NCI-H146 (cell line): ENCODE measurements at regions not wholly inside any gene's neighbourhood (a gene's known extent, or its start where the extent isn't known, plus 50 kb on each side); places are given as distances from the start of the nearest gene placed in this dataset.

ENCODE experiments used
- DNase-seq: peaks from one replicate; lab custom pipeline; 2025; lab: John Stamatoyannopoulos, UW

- no peak for DNase-seq
Observed at GRCh38 chr12:88310666-88311065, 168.6 kb downstream of the TMTC3 start.

DNA sequence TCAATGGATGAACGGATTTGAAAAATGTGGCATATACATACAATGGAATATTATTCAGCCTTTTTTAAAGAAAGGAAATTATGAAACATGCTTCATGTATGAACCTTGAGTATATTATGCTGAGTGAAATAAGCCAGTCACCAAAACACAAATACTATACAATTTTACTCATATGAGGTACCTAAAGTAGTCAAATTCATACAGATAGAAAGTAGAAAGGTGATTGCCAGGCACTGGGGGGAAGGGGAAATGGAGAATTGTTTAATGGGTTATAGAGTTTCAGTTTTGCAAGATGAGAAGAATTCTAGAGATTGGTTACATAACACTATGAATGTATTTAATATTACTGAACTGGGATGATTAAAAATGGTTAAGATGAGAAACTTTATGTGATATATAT is 171.4 kb downstream of the TMTC3 start:
- no peak for DNase-seq

DNA sequence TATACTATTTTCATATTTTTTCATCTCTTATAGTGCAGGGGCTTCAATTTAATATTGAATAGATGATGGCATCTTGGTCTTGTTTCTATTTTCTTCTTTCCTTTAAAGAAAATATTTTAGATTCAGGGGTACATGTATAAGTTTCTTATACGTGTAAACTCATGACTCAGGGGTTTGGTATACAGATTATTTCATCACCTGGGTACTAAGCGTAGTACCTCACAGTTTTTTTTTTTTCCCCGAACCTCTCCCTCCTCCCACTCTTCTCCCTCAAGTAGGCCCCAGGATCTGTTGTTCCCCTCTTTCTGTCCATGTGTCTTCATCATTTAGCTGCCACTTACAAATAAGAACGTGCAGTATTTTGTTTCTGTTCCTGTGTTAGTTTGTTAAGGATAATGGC is 172.6 kb downstream of the TMTC3 start:
- no peak for DNase-seq

GRCh38 chr12:88318726-88319125 is 176.6 kb downstream of the TMTC3 start:
- no peak for DNase-seq

DNA sequence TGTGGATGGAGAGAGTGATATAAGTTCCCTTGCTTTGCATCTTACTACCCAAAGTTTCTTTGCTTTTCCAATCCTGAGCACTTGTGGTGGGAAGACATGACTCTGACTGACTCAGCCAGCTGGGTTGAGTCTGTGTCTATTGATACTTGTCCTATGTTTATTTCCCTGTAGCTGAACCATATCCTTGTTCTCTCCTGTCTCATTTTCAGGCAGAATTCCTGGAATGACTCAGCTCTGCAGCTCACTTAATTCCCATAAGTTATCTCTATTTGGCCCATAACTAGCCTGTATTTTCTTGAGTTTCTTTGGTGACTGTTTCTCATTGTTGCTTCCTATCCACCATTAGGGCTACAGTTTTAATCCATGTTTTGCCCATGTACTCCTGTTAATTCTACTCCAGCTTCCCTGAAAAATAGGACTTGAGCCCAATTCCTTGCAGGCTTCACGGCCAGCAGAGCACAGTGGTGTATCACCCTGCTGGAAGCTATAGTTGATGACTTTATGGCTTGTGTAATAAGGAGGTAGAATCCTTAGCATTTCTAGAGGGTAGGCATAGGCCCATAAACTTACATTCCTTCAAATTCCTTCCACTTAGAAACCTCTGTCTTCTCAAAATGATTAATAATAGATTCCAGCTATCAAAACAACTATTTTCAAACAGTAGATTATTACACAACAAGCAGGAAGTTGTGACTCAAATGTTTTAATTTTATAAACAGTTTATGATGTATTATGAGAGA is 183.1 kb downstream of the TMTC3 start:
- no peak for DNase-seq

DNA sequence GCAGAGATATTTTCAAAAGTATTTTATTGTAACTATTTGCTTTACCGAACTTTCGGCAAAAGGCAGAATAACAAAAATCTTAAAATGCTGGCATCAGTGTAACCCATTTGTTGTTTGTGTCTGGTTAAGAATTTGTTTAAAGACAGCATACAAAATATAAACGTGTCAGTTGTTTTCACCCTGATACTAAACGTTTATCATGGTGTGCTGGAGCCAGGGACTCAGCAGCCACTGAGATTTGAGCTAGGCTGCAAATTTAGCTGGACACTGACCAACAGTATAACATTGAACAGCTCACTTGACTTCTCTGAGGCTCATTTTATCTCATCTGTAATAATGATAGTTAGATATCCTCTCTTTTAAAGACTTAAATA is 183.7 kb downstream of the TMTC3 start:
- no peak for DNase-seq

- no peak for DNase-seq
Observed at GRCh38 chr12:88327276-88327675, 185.2 kb downstream of the TMTC3 start.

DNA sequence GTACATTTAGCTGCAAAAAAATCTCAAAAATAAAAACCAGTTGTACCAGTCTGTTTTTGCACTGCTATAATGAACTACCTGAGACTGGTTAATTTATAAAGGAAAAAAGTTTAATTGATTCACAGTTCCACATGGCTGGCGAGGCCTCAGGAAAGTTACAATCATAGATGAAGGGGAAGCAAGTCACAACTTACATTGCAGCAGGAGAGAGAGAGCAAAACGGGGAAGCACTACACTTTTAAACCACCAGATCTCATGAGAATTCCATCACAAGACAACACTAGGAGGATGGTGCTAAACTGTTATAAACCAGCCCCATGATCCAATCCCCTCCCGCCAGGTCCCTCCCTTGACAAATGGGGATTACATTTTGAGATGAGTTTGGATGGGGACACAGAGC is 186.0 kb downstream of the TMTC3 start:
- no peak for DNase-seq

DNA sequence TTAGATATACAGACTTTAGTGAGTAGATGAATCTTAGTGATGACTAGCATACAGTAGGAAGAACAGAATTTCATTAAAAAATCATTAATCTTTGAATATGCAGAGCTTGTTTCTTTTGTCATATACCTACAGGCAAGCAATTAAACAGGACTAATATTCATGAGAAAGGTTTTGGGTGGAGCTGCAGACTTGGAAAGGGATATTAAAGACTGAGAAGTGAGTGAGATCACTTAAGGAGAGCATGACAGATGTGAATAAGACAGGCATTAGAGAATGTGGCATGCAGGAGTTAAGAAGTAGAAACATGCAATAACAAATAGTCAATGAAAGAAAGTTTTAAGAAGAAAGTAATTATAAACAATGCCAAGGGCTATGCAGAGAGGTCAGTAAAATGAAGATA is 187.7 kb downstream of the TMTC3 start:
- no peak for DNase-seq

DNA sequence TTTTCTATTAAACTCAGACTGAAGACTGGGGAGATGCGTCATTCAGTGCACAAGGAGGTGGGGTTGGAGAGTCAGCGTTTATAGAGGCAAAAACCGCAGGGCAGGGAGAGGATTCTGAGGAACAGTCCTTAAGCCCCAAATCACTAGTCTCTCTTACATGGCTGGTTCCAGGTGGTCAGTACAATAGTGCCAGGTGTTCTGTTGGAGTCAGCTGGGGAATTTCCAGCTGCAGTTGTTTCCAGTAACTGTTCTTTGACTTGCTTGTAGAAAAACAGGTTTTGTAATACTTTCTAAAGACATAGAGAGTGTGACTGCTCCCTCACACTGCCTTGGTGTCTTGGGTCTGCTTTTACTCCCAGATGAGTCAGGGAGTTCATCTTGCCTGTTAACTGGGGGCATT is 192.2 kb downstream of the TMTC3 start:
- DNase-seq: peak; percentile 77

DNA sequence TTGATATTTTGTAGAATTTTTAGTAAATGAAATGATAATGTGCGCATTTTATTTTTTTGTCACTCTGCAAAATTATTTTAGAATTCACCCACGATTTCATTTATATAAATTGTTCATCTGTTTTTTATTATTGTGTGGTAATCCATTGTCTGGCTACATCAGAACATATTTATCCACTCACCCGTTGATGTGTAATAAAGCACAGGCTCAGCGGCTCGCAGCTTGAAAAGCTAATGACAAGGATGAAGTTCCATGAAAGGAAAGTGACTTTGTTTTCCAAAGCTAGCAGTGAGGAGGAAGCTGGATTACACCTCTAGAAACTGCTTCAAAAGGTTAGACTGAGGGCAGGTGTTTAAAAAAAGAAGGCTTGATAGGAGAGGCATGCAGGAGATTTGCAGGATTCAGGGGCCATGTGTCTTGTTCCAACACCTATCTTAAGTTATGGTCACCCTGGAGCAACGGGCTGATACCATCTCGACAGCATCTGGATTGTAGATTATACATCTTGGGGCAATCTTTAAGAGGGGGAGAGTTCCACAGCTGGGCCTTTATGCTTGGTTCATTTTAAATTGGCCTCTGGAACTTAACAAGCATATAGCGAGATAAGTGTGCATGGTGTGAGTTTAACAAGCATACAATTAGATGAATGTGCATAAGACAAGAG is 194.1 kb downstream of the TMTC3 start:
- no peak for DNase-seq

DNA sequence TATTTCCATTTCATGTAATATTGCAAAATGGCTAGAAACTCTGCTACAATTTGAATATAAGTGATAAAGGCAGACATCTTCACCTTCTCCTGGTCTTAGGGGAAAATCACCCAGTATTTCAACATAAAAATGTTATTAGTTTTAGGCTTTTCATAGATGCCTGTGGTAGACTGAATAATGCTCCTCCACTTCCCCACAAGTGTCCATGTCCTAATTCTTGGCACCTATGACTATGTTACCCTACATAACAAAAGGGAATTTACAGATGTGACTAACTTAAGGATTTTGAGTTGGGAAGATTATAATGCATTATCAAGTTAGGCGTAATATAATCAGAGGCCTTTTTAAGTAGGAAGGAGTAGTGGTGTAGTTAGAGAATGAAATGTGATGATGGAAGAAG is 196.4 kb downstream of the TMTC3 start:
- DNase-seq: no peak

GRCh38 chr12:88339254-88339949 is 197.3 kb downstream of the TMTC3 start:
- no peak for DNase-seq

GRCh38 chr12:88339966-88340365 is 197.9 kb downstream of the TMTC3 start:
- no peak for DNase-seq

GRCh38 chr12:88342251-88342806 is 200.2 kb downstream of the TMTC3 start:
- no peak for DNase-seq

GRCh38 chr12:88351146-88351545 is 209.0 kb downstream of the TMTC3 start:
- no peak for DNase-seq

DNA sequence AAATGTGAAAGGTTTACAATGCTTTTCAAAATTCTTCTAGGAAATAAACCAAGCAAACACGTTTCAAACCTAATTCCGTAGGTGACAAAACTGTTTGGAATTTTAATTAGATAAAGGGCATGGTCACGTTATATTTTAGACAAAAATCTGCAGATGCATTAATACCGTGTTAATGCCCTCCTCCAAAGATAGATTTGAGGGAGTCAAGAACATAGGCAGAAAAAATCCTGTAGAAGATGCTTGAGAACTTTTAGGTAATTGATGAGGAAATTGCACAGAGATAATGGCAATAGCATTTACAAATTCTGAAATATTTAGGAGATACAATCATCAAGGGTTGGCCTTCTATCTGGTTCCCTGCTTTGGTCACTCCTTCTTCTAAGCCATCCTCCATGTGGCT is 212.6 kb downstream of the TMTC3 start:
- no peak for DNase-seq

GRCh38 chr12:88360343-88360742 is 218.2 kb downstream of the TMTC3 start:
- DNase-seq: no peak

GRCh38 chr12:88361493-88361892 is 218.8 kb downstream of the KITLG start:
- no peak for DNase-seq

- no peak for DNase-seq
Observed at GRCh38 chr12:88362439-88362838, 217.8 kb downstream of the KITLG start.

DNA sequence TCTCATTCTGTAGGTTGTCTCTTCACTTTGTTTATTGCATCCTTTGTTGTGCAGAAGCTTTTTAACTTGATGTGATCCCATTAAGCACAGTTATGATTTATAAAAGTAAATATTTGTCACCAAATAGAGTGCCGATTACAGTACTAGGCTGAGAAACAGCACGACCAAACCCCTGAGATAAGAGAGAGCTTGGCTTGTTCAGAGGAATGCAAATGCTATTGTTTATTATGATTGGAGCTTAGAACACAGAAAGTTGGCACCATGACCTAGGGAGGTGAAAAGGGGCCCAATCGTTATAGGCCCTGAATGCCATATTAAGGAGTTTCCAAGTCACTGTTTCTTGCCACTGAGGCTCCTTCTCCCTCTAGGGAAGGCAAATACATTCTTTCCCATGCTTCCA is 214.9 kb downstream of the KITLG start:
- no peak for DNase-seq

DNA sequence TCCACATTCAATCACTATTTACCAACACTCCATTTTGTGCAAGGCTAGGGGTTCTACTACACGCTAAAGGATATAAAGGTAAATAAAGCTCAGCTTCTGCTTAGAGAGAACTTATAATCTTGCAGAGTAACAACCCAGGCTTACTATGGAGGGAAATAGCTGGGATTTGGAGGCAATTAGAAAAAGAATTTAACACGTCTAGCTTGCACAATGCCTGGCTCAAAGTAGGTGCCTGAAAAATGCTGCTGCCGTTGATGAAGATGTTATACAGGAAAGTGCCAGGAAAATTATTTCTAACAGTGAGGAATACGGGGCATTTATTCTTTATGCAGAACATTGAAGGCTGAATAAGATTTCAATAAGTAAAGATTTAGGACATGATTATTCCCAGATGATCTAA is 214.2 kb downstream of the KITLG start:
- DNase-seq: no peak

- DNase-seq: no peak
Observed at GRCh38 chr12:88367231-88367630, 213.0 kb downstream of the KITLG start.
